GM19043 (cell line): ENCODE measurements at regions not wholly inside any gene's neighbourhood (a gene's known extent, or its start where the extent isn't known, plus 50 kb on each side); places are given as distances from the start of the nearest gene placed in this dataset.

Source experiments
- ATAC-seq: cut with Tn5 transposase; IDR thresholded peaks from one replicate; pipeline ENCODE4 v1.9.1; 2021; ENCODE audit warnings: low read depth; ENCODE audit not compliant: unreplicated experiment

GRCh38 chr2:103921161-103921560 lies 932.8 kb upstream of the POU3F3 start:
- ATAC-seq: no peak

- no peak for ATAC-seq
Observed at GRCh38 chr2:103942199-103942598, 911.7 kb upstream of the POU3F3 start.

- no peak for ATAC-seq
Observed at GRCh38 chr2:103945083-103945482, 908.8 kb upstream of the POU3F3 start.

- no peak for ATAC-seq
Observed at GRCh38 chr2:103959174-103960128, 894.5 kb upstream of the POU3F3 start.

- ATAC-seq: no peak
Observed at GRCh38 chr2:103960129-103960513, 893.8 kb upstream of the POU3F3 start.

- no peak for ATAC-seq
Observed at GRCh38 chr2:103960951-103961350, 893.0 kb upstream of the POU3F3 start.

GRCh38 chr2:103961862-103962261 lies 892.1 kb upstream of the POU3F3 start:
- no peak for ATAC-seq

GRCh38 chr2:103962670-103963069 lies 891.2 kb upstream of the POU3F3 start:
- no peak for ATAC-seq

- ATAC-seq: no peak
Observed at GRCh38 chr2:103963146-103963725, 890.7 kb upstream of the POU3F3 start.

GRCh38 chr2:103977241-103977640 lies 876.7 kb upstream of the POU3F3 start:
- ATAC-seq: no peak

GRCh38 chr2:103977668-103978067 lies 876.2 kb upstream of the POU3F3 start:
- ATAC-seq: no peak

GRCh38 chr2:103980401-103980800 lies 873.5 kb upstream of the POU3F3 start:
- ATAC-seq: no peak

GRCh38 chr2:103982691-103983090 lies 871.2 kb upstream of the POU3F3 start:
- ATAC-seq: no peak

GRCh38 chr2:103986001-103986400 lies 867.9 kb upstream of the POU3F3 start:
- ATAC-seq: no peak

- ATAC-seq: no peak
Observed at GRCh38 chr2:103991591-103991990, 862.3 kb upstream of the POU3F3 start.

- no peak for ATAC-seq
Observed at GRCh38 chr2:104004821-104005220, 849.1 kb upstream of the POU3F3 start.

GRCh38 chr2:104016801-104017200 lies 837.1 kb upstream of the POU3F3 start:
- no peak for ATAC-seq

GRCh38 chr2:104023306-104023705 lies 830.6 kb upstream of the POU3F3 start:
- no peak for ATAC-seq

GRCh38 chr2:104023765-104024164 lies 830.1 kb upstream of the POU3F3 start:
- no peak for ATAC-seq

- ATAC-seq: no peak
Observed at GRCh38 chr2:104025295-104025694, 828.6 kb upstream of the POU3F3 start.

GRCh38 chr2:104026725-104027124 lies 827.2 kb upstream of the POU3F3 start:
- ATAC-seq: no peak

GRCh38 chr2:104027321-104027720 lies 826.6 kb upstream of the POU3F3 start:
- no peak for ATAC-seq
